Testis (tissue), 2 donors: ENCODE measurements at regions not wholly inside any gene's neighbourhood (a gene's known extent, or its start where the extent isn't known, plus 50 kb on each side); places are given as distances from the start of the nearest gene placed in this dataset.
"Not testable (repeated sequence)": the region's sequence is repeated elsewhere in the genome, so short reads cannot be mapped to it uniquely, and the experiment has no call there.

Experiments
- DNase-seq: peaks from one replicate; pipeline ENCODE4 v3.0.0-alpha.2; 2019
- H3K27ac ChIP-seq, 2 donors: fragments of 200-600 bp; sonication (generic); one replicate each; pipeline ENCODE4 v1.5.1; 2019
- H3K27me3 ChIP-seq: fragments of 200-600 bp; sonication (generic); one replicate; pipeline ENCODE4 v1.5.1; 2019
- H3K36me3 ChIP-seq: fragments of 200-600 bp; sonication (generic); one replicate; pipeline ENCODE4 v1.5.1; 2017; ENCODE audit warnings: low read depth; ENCODE audit errors: missing control alignments
- H3K4me1 ChIP-seq: fragments of 200-600 bp; sonication (generic); one replicate; pipeline ENCODE4 v1.5.1; 2019
- H3K4me3 ChIP-seq, 2 donors: fragments of 200-600 bp; sonication (generic); one replicate each; pipeline ENCODE4 v1.5.1; 2017 to 2019
- H3K9me3 ChIP-seq: fragments of 200-600 bp; sonication (generic); one replicate; pipeline ENCODE4 v1.5.1; 2017
- POLR2A ChIP-seq: fragments of 450-650 bp; IDR thresholded peaks from one replicate; pipeline ENCODE4 v1.6.1; 2017; ENCODE audit warnings: antibody characterized with exemption, mild to moderate bottlenecking, moderate library complexity
- WGBS, 2 donors: methylation state at CpG; one replicate each; pipeline ENCODE4 v1.1.5; 2018; 5-methylcytosine and 5-hydroxymethylcytosine counted together
- intact Hi-C: fragments of 100-400 bp; cut with DNase I; formaldehyde crosslinking; loops from one replicate; pipeline ENCODE4 v1.15.1; 2023; ENCODE audit warnings: low total_unique reads
- TF ChIP-seq, protein P1 (sequence below), 3 experiments: fragments of 450-650 bp in 2 of 3; fragments of 200-600 bp in 1 of 3; sonication (generic) in 1 of 3; IDR thresholded peaks; one replicate each; pipeline ENCODE4 v1.5.1; 2016 to 2019; ENCODE audit warnings: antibody characterized with exemption in 3 of 3, mild to moderate bottlenecking in 2 of 3, moderate library complexity in 1 of 3

DNA sequence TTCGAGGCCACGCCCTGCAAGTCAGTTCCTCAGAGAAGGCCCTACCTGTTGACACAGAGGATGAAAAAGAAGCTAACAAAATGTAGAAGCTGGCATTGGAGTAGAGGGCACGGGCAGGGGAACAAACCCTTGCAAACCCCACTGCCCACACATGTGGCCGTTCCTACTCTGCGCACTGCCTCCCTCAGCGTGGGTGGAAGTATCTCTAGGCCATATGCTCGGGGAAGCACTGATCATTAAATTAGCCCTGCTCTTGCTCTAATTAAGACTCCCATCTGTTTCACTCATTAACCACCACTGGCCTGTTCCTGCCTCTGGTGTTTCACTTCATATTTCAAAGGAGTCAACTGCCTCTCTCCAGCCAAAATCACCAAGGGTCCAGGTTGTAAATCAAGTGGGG lies 201.2 kb upstream of the SFSWAP start:
- no peak for DNase-seq
- peaks cover 3% of the 10 kb centered on the region for H3K4me1 ChIP-seq
- H3K4me3 ChIP-seq = no peak overlapping the region
- TF ChIP-seq, protein P1, sequence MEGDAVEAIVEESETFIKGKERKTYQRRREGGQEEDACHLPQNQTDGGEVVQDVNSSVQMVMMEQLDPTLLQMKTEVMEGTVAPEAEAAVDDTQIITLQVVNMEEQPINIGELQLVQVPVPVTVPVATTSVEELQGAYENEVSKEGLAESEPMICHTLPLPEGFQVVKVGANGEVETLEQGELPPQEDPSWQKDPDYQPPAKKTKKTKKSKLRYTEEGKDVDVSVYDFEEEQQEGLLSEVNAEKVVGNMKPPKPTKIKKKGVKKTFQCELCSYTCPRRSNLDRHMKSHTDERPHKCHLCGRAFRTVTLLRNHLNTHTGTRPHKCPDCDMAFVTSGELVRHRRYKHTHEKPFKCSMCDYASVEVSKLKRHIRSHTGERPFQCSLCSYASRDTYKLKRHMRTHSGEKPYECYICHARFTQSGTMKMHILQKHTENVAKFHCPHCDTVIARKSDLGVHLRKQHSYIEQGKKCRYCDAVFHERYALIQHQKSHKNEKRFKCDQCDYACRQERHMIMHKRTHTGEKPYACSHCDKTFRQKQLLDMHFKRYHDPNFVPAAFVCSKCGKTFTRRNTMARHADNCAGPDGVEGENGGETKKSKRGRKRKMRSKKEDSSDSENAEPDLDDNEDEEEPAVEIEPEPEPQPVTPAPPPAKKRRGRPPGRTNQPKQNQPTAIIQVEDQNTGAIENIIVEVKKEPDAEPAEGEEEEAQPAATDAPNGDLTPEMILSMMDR (IDR thresholded peaks at IDR 0.05) = no peak
- TF ChIP-seq POLR2A = no peak
- intact Hi-C loops = no loop called here
- no peak overlapping the region for H3K27ac ChIP-seq
- no peaks in the 10 kb centered on the region for H3K9me3 ChIP-seq
- WGBS, 2 donors = 75 to 76% methylated on average over 7 of the region's 7 CpGs
- H3K27me3 ChIP-seq = no peaks in the 10 kb centered on the region
- no peaks in the 10 kb centered on the region for H3K36me3 ChIP-seq

DNA sequence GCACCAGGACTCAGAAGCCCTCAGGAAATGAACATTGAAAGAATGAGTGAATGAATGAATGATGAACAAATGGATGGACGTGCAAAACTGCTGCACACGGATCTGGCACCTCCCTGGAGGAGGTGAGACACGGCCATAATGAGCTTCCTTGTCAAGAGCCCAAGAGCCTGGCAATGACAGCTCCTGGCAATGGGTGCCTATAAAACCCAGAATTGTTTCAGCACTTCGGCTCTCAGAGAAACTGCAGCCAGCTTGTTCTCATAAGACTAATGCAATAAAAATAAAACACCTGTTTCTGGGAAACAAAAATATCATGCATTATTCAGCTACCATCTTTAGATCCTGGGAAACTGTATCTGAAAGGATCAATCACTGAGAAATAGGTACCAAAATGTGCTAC lies 200.5 kb upstream of the SFSWAP start:
- intact Hi-C loops = no loop called here
- Histone ChIP-seq H3K9me3 (no peaks in the 10 kb centered on the region), H3K27ac (no peak overlapping the region), H3K4me1 (peaks cover 3% of the 10 kb centered on the region), H3K27me3 (no peaks in the 10 kb centered on the region), H3K4me3 (no peak overlapping the region), H3K36me3 (no peaks in the 10 kb centered on the region)
- WGBS, 2 donors = 72 to 75% methylated on average over 4 of the region's 4 CpGs
- DNase-seq = no peak
- no peak for TF ChIP-seq POLR2A
- TF ChIP-seq, protein P1 (IDR thresholded peaks at IDR 0.05) = no peak

GRCh38 chr12:131511391-131511802 lies 199.5 kb upstream of the SFSWAP start:
- WGBS, 2 donors = 67 to 77% methylated on average over 2 to 7 of the region's 7 CpGs
- intact Hi-C loops = no loop called here
- TF ChIP-seq, protein P1 (IDR thresholded peaks at IDR 0.05) = no peak
- TF ChIP-seq POLR2A = no peak
- no peak overlapping the region for H3K27ac ChIP-seq
- H3K27me3 ChIP-seq = no peaks in the 10 kb centered on the region
- DNase-seq = no peak
- no peaks in the 10 kb centered on the region for H3K9me3 ChIP-seq
- no peak overlapping the region for H3K4me3 ChIP-seq
- H3K36me3 ChIP-seq = no peaks in the 10 kb centered on the region
- no peaks in the 10 kb centered on the region for H3K4me1 ChIP-seq

GRCh38 chr12:131511803-131512561 lies 198.9 kb upstream of the SFSWAP start:
- Histone ChIP-seq H3K27me3 (no peaks in the 10 kb centered on the region), H3K9me3 (no peaks in the 10 kb centered on the region), H3K4me3 (no peak overlapping the region), H3K36me3 (no peaks in the 10 kb centered on the region), H3K4me1 (no peaks in the 10 kb centered on the region), H3K27ac (no peak overlapping the region)
- DNase-seq = no peak
- intact Hi-C loops = no loop called here
- 89 to 91% methylated on average over 10 to 11 of the region's 11 CpGs for WGBS, 2 donors
- TF ChIP-seq, protein P1 (IDR thresholded peaks at IDR 0.05) = no peak
- TF ChIP-seq POLR2A = no peak

DNA sequence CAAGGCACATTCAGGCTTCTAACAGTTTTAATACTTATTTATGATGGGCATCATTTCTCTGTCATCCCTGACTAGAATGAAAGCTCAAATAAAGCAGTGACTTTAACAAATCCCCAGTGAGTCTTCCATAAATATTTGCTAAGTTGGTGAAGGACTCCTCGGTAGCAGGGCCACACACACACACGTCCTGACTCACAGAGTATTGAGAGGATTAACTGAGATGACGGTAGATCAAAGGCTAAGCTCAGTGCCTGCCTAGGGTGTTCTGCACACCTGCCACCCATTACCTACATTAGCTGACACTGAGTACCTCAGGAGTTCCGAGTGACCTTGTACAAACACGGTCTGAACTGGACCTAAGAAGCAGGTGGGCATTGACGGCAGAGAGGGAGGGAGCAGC lies 197.3 kb upstream of the SFSWAP start:
- intact Hi-C loops = no loop called here
- no peak overlapping the region for H3K4me3 ChIP-seq
- no peak for TF ChIP-seq POLR2A
- TF ChIP-seq, protein P1 (IDR thresholded peaks at IDR 0.05) = no peak

DNA sequence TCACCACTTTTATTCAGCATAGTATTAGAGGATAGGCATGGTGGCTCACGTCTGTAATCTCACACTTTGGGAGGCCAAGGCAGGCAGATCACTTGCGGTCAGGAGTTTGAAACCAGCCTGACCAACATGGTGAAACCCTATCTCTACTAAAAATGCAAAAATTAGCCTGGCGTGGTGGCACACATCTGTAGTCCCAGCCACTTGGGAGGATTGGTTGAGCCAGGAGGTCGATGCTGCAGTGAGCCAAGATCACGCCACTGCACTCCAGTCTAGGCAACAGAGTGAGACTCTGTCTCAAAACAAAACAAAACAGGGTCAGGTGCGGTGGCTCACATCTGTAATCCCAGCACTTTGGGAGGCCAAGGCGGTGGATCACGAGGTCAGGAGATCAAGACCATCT lies 190.3 kb upstream of the SFSWAP start:
- H3K4me1 ChIP-seq, H3K27ac ChIP-seq, H3K9me3 ChIP-seq, intact Hi-C loops, H3K4me3 ChIP-seq, H3K27me3 ChIP-seq, DNase-seq, H3K36me3 ChIP-seq: not testable (repeated sequence)
- 94 to 96% methylated on average over 7 to 8 of the region's 8 CpGs for WGBS, 2 donors

More for the DNA sequence above, 197.3 kb upstream of the SFSWAP start:
- Histone ChIP-seq H3K9me3 (no peaks in the 10 kb centered on the region), H3K4me1 (no peaks in the 10 kb centered on the region), H3K36me3 (no peaks in the 10 kb centered on the region), H3K27me3 (no peaks in the 10 kb centered on the region), H3K27ac (no peak overlapping the region)
- 70 to 75% methylated on average over 6 of the region's 6 CpGs for WGBS, 2 donors
- no peak for DNase-seq
